GM12878 (cell line): ENCODE measurements at regions not wholly inside any gene's neighbourhood (a gene's known extent, or its start where the extent isn't known, plus 50 kb on each side); places are given as distances from the start of the nearest gene placed in this dataset.

Experiments
- ATAC-seq: fragments of 200-7000 bp; cut with Tn5 transposase; 3 replicates; pipeline ENCODE4 v1.9.1; 2020; ENCODE audit warnings: mild to moderate bottlenecking, moderate library complexity
- BruUV-seq: library from RNA; stranded (reverse); fragments of 400-500 nt; replicated peaks from 2 replicates; lab custom pipeline; 2021; lab: Mats Ljungman, UMichigan
- CTCF ChIA-PET: fragments of 300-600 bp; sonication (Branson Sonifier 250); formaldehyde crosslinking; extraction: SDS; loops from one replicate; lab custom pipeline; 2021; ENCODE audit warnings: inconsistent platforms; lab: Yijun Ruan, JAX
- POLR2A ChIA-PET: fragments of 350-600 bp; formaldehyde crosslinking; extraction: SDS; loops from one replicate; lab custom pipeline; 2021; ENCODE audit warnings: inconsistent platforms; lab: Charles Lee
- RAD21 ChIA-PET: fragments of 300-600 bp; sonication (Branson Sonifier 250); formaldehyde crosslinking; loops from one replicate; lab custom pipeline; 2023; ENCODE audit warnings: antibody characterized with exemption; ENCODE audit not compliant: unreplicated experiment; lab: Charles Lee
- SMC1A ChIA-PET: fragments of 300-600 bp; sonication (Branson Sonifier 250); formaldehyde crosslinking; loops from one replicate; lab custom pipeline; 2023; ENCODE audit not compliant: unreplicated experiment, uncharacterized antibody; lab: Charles Lee
- DNase-seq: peaks from one replicate; pipeline ENCODE4 v3.0.0-alpha.2; 2011; ENCODE audit warnings: low read depth, low spot score
- FAIRE-seq: peaks from 3 replicates; lab custom pipeline; 2011; peaks lifted over from hg19 to GRCh38; lab: Jason Lieb, UNC
- H2AFZ ChIP-seq: 2 replicates; pipeline ENCODE4 v1.6.0; 2011; ENCODE audit warnings: low read depth, low read length, control low read depth; ENCODE audit not compliant: control insufficient read depth
- H3K27ac ChIP-seq: 2 replicates; pipeline ENCODE4 v1.5.1; 2011; ENCODE audit warnings: control low read depth; ENCODE audit not compliant: control insufficient read depth, insufficient read depth
- H3K27me3 ChIP-seq, 2 experiments: replicated peaks in 1 of 2; 2 replicates each; pipeline versions ENCODE4 v1.6.0 to v1.6.1; 2011; ENCODE audit warnings: low read length in 1 of 2; ENCODE audit not compliant: control insufficient read depth in 2 of 2, insufficient read depth in 2 of 2
- H3K36me3 ChIP-seq, 2 experiments: 2 replicates each; pipeline ENCODE4 v1.5.1; 2011; ENCODE audit warnings: low read length in 1 of 2; ENCODE audit not compliant: control insufficient read depth in 2 of 2, insufficient read depth in 2 of 2
- H3K4me1 ChIP-seq: 2 replicates; pipeline ENCODE4 v1.6.1; 2011; ENCODE audit warnings: mild to moderate bottlenecking, low read length, moderate library complexity, mixed read lengths; ENCODE audit not compliant: control insufficient read depth, insufficient read depth
- H3K4me2 ChIP-seq: 2 replicates; pipeline ENCODE4 v1.6.0; 2011; ENCODE audit warnings: control low read depth; ENCODE audit not compliant: control insufficient read depth, insufficient read depth
- H3K4me3 ChIP-seq: fragments of 200-600 bp; sonication (generic); 2 replicates; pipeline ENCODE4 v1.5.1; 2016
- H3K79me2 ChIP-seq: 2 replicates; pipeline ENCODE4 v1.6.0; 2011; ENCODE audit warnings: low read length; ENCODE audit not compliant: control insufficient read depth, insufficient read depth
- H3K9ac ChIP-seq: 2 replicates; pipeline ENCODE4 v1.8.0; 2011; ENCODE audit warnings: low read length, control low read depth, mixed read lengths; ENCODE audit not compliant: control insufficient read depth, insufficient read depth
- H3K9me3 ChIP-seq: replicated peaks from 3 replicates; pipeline ENCODE4 v1.5.1; 2011; ENCODE audit warnings: mild to moderate bottlenecking, low read length; ENCODE audit not compliant: control insufficient read depth, insufficient read depth
- H4K20me1 ChIP-seq: 2 replicates; pipeline ENCODE4 v1.6.0; 2011; ENCODE audit not compliant: control insufficient read depth, insufficient read depth
- BCL11A ChIP-seq: IDR thresholded peaks from 2 replicates; pipeline ENCODE4 v1.6.1; 2011; ENCODE audit warnings: low read depth, low read length
- BCL3 ChIP-seq: IDR thresholded peaks from 2 replicates; pipeline ENCODE4 v1.6.1; 2011; ENCODE audit warnings: borderline replicate concordance, low read depth, mild to moderate bottlenecking, moderate library complexity, low read length; ENCODE audit not compliant: insufficient read depth, poor library complexity, severe bottlenecking
- CHD1 ChIP-seq: IDR thresholded peaks from 2 replicates; pipeline ENCODE4 v1.6.1; 2012; ENCODE audit warnings: low read depth, low read length, improper control_type of control experiment
- CREB1 ChIP-seq: IDR thresholded peaks from 2 replicates; pipeline ENCODE4 v1.6.1; 2012; ENCODE audit warnings: low read depth, mild to moderate bottlenecking, inconsistent platforms
- CREM ChIP-seq: IDR thresholded peaks from 2 replicates; pipeline ENCODE4 v1.6.1; 2014; ENCODE audit warnings: antibody characterized with exemption, low read depth
- FOS ChIP-seq: IDR thresholded peaks from 3 replicates; pipeline ENCODE4 v1.6.1; 2011; ENCODE audit warnings: borderline replicate concordance; ENCODE audit not compliant: insufficient read length; ENCODE audit errors: extremely low read depth
- NFIC ChIP-seq: IDR thresholded peaks from 2 replicates; pipeline ENCODE4 v1.6.1; 2012; ENCODE audit warnings: low read depth, mild to moderate bottlenecking, inconsistent platforms, low read length, moderate library complexity
- TAF1 ChIP-seq: IDR thresholded peaks from 2 replicates; pipeline ENCODE4 v1.6.1; 2011; ENCODE audit warnings: mild to moderate bottlenecking, low read depth, low read length, borderline replicate concordance
- WGBS: methylation state at CpG from one replicate; pipeline ENCODE4 v1.1.6; 2016; ENCODE audit warnings: low lambda C conversion rate; ENCODE audit not compliant: insufficient replicate concordance, insufficient coverage; ENCODE audit errors: missing lambda C conversion rate; 5-methylcytosine and 5-hydroxymethylcytosine counted together
- in situ Hi-C: fragments of 300-500 bp; cut with MboI; formaldehyde crosslinking; loops from 9 replicates; pipeline ENCODE4 v1.14.3; 2018; ENCODE audit warnings: mixed read lengths
- intact Hi-C: fragments of 100-400 bp; cut with micrococcal nuclease; formaldehyde crosslinking; loops from one replicate; pipeline ENCODE4 v1.14.2; 2022; ENCODE audit not compliant: unreplicated experiment

GRCh38 chr6:159499034-159499433, 194.0 kb downstream of the SOD2 start:
- no peak for ATAC-seq
- H3K27me3 ChIP-seq: no peaks in the 10 kb centered on the region; a peak in 1 of 4 replicates
- no peaks in the 10 kb centered on the region for H3K36me3 ChIP-seq
- in situ Hi-C loops (no loop called here), intact Hi-C loops (no loop called here)
- no peak overlapping the region for H3K9ac ChIP-seq
- WGBS: 27% methylated on average over 3 of the region's 3 CpGs
- no peaks in the 10 kb centered on the region for H3K4me1 ChIP-seq
- no peak overlapping the region for H3K27ac ChIP-seq
- DNase-seq: no peak
- ChIA-PET RAD21 (no interaction called here), POLR2A (no interaction called here), SMC1A (no interaction called here), CTCF (no interaction called here)
- no peak overlapping the region for H3K4me3 ChIP-seq
- H3K4me2 ChIP-seq: no peak overlapping the region
- BruUV-seq: no TSS peak
- H3K9me3 ChIP-seq: no peaks in the 10 kb centered on the region
- H3K79me2 ChIP-seq: no peaks in the 10 kb centered on the region
- TF ChIP-seq BCL3 (no peak), BCL11A (no peak), CHD1 (no peak), TAF1 (no peak), CREB1 (no peak), FOS (no peak), CREM (no peak), NFIC (no peak)
- H2AFZ ChIP-seq: no peak overlapping the region
- FAIRE-seq: no peak
- no peaks in the 10 kb centered on the region for H4K20me1 ChIP-seq
